ENCODE measurements at regions not wholly inside any gene's neighbourhood (a gene's known extent, or its start where the extent isn't known, plus 50 kb on each side); places are given as distances from the start of the nearest gene placed in this dataset.
"Not testable (repeated sequence)": the region's sequence is repeated elsewhere in the genome, so short reads cannot be mapped to it uniquely, and the experiment has no call there.

GRCh38 chr7:16086743-16087142, 334.6 kb downstream of the CRPPA start:
- DNase-seq = no peak

DNA sequence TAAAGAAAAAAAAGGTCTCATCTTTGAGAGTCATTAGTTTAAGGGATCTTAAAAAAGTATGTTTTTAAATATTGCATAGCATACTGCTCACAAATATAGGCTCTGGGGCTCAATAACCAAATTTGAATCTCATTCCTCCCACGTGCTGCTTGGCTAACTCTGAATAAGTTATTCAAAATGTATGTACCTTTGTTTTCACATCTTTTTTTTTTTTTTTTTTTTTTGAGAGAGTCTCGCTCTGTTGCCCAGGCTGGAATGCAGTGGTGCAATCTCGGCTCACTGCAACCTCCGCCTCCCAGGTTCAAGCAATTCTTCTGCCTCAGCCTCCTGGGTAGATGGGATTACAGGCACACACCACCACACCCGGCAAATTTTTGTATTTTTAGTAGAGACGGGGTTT, 335.6 kb downstream of the CRPPA start:
- DNase-seq = not testable (repeated sequence)

- DNase-seq = no peak
These were observed 336.5 kb downstream of the CRPPA start for GRCh38 chr7:16084875-16085274.

DNA sequence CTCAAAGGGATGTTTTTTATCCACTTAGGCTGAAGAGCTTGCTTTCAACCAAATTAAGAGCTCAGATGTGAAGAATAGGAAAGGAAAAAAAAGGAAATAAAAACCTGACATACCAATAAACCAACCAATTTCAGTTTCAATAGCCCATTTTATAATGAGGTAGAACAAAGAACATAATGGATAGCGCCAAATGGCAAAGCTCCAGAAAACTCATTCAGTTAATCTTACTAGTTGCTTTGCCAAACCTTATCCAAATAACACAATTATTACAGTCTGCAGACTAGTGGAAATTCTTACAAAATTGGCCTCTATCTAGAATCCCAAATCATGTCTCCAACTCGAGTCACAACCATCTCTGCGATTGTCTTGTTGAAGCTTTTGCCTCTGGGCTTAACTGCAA, 337.0 kb downstream of the CRPPA start:
- DNase-seq = no peak

DNA sequence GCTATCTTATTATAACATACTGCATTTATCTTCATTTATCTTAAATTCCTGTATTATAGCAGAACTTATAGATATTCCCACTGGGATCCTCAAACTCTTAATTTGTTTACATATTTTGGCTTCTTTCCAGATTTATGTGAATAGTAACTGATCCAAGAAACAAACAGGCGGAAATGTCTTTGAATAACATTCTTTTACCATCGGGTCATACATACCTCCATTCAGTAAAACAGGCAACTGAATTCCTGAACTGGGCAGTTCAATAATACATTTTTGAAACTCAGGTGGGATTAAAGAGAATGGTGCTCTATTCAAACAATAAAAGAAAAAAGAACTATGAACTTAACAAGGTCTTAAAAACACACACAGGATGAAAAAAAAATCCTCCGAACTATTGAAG, 337.4 kb downstream of the CRPPA start:
- no peak for DNase-seq

- no peak for DNase-seq
These were observed 341.2 kb downstream of the CRPPA start for GRCh38 chr7:16080131-16080530.

DNA sequence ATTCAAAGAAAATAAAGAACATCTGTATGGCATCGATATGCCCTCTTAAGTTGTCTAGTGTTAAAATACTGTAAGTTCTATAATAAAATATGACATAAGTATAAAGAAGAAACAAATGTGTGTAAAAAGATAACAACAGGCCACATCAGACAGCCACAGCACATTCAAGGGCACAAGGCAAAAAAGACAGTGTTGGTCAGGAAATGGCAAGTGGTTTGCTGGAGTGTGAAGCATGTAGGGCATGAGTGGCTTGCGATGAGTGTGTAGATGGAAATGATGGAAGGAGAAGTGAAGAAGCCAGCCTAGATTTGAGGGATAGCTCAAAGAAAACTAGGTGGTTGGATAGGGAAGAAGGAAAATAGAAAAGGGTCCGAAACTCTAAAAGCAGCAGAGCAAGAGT, 341.6 kb downstream of the CRPPA start:
- DNase-seq = no peak

DNA sequence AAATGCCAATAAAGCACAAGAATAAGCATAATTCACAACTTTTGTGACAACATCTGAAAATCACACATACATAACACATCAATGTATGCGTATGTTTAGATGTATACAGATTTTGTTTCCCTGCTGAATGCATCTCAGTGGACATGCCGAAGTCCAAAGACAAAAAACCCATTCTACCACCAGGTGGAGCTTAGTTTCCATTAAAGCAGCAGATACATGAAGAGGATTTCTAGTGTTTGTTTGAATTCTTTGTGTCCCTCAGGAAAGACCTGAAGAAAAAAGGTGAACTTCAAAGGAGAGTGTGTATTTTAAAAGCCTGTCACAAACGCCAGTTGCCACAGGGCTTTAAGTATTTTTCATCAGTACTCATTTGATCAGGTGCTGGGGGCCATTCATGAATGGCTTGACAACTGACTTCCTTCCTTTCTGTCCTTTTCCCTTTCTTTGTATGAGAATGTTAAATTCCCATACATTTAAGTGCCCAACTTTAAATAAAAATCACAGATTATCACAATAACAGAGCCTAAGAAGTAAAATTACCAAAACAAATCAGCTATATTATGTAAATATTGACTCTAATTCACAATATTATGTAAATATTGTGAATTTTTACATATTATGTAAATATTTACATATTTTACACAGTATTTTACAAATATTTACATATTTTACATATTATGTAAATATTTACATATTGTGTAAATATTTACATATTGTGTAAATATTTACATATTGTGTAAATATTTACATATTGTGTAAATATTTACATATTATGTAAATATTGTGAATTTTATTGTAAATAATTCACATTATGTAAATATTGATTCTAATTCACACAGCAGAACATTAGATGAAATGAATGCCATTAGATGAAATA, 343.0 kb downstream of the CRPPA start:
- peak; percentile 13 for DNase-seq

DNA sequence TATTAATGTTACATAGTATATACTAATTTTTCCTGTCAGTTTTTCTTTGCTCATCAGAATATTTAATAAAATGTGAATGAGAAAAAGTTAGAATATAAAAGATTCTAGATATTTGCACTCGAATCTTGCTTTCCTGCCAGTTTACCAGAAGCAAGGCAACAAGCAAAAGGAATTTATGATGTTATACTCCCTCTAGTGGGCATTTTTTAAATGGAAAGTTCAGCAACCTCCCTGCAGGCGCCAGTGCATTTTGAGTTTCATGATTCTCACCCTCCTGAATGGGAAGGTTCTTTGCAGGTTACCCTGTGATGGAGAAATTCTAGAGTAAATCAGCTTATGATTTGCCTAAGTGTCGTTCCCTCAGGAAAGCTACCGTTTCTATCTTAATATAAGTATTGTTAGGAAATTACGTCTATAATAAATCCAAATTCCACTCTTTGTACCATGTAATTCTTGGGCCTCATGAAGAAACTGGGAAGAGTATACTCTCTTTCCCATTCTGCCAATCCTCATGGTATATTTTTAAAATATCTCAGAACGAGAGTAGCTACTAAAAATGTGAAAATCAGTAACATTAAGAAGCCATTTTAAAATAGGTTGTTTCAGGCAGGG, 350.0 kb downstream of the CRPPA start:
- DNase-seq = peak; percentile 21

GRCh38 chr7:16070806-16071205, 350.5 kb downstream of the CRPPA start:
- DNase-seq = no peak

DNA sequence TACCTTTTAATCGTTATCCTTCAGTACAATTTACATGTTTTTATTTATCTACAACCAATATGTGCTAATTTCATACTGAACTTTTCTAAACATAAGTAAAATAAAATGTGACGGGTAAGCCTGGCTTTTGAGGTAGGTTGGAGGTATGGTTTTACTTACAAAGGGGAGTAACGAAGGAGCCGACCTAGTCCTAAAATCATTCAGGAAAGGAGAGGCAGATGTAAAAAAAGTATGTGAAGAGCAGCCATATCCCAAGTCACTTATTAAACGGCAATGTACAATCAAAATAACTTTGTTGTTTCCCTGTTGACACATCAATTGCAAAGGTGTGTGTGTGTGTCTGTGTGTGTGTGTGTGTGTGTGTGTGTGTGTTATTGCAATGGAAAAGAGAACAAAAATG, 351.3 kb downstream of the CRPPA start:
- no peak for DNase-seq

GRCh38 chr7:16068183-16068582, 353.2 kb downstream of the CRPPA start:
- no peak for DNase-seq

DNA sequence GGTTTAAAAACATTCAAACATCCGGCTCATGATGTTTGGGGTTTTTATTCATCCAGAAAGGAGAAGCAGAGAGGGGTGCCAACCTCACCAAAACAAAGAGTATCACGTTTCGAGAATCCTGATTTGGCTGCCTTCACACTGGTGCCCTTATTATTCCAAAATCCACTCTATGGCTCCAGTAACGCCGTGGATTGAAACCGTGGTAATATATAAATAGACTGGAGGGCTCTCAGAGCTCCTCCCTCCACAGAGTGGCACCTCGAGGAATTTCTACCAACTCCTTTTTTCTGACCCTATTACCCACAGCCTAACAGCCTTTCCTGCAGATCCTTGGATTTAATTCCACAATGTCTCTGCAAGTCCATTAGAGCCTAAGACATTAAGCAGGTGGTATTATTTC, 353.6 kb downstream of the CRPPA start:
- no peak for DNase-seq

DNA sequence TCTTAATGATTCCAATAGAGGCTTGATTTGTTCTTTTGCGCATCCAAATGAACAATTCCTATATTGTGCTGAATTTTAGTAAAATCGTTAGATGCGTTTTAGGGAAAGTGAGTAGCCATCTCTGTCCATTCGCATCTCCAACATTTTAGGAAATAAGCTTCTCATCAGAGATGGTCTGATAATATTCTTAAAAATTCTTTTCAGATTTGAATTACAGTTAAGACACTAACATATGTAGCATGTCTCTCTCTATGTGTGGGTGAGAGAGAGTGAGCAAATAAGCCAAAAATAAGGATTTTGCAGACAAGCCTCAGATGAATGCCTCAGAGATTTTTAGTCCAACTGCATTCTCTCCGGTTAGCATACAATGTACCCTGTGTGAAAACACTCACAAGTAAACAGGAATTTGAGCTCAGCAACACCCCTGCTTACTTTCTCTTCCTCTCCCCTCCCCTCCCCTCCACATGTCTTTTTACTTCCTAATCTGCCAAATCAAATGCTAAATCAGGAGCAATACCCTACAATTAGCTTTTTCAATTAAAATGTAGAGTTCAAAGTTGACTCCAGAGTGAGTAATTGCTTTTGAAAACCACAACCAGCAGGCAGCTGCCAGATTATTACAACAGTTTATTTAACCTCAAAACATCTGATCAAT, 354.4 kb downstream of the CRPPA start:
- DNase-seq = no peak

GRCh38 chr7:16065939-16066338, 355.4 kb downstream of the CRPPA start:
- DNase-seq = no peak

GRCh38 chr7:16063716-16064675, 357.3 kb downstream of the CRPPA start:
- no peak for DNase-seq

- no peak for DNase-seq
These were observed 358.1 kb downstream of the CRPPA start for GRCh38 chr7:16063221-16063620.

- peak; percentile 10 for DNase-seq
These were observed 359.1 kb downstream of the CRPPA start for GRCh38 chr7:16062269-16062668.

GRCh38 chr7:16061630-16062029, 359.7 kb downstream of the CRPPA start:
- no peak for DNase-seq

GRCh38 chr7:16061011-16061410, 360.3 kb downstream of the CRPPA start:
- DNase-seq = no peak

- no peak for DNase-seq
These were observed 360.8 kb downstream of the CRPPA start for GRCh38 chr7:16060502-16060901.

DNA sequence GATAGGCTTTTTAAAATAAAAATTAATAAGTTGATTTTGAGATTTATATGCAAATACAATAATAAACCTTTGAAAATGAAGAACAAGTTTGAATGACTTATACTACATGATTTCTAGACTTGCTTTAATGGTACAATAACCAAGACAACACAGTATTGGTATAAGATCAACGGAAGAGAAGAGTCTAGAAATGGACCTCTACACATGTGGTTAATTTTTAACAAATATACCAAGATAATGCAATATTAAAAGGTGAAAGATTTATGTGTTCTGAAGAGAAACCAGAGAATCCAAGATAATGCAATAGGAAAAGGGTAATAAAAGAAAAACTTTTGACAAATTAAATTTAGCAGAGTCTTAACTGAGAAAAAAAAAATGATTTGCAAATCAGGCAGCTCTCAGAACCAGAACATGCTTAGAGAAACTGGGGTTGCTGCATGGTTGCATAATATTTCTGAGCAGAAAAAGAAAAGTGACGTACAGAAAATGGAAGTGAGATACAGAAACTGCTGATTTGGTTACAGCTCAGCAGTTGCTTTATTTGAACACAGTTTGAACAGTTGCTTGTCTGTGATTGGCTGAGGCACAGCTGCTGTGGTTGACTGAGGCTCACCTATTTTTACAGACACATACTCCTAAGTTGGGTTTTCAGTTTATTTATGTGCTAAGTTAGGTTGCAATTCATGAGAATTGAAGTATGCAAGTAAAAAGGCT, 365.9 kb downstream of the CRPPA start:
- no peak for DNase-seq

Data from central memory CD4-positive, alpha-beta T cell (primary cell).